ENCODE measurements at regions not wholly inside any gene's neighbourhood (a gene's known extent, or its start where the extent isn't known, plus 50 kb on each side); places are given as distances from the start of the nearest gene placed in this dataset.

GRCh38 chr13:59584761-59585670, 578.7 kb downstream of the DIAPH3 start:
- TF ChIP-seq CTCF (conservative IDR thresholded peaks at IDR 0.05; ENCODE audit: low read depth, low read length), result no peak
- TF ChIP-seq EZH2 (IDR thresholded peaks at IDR 0.05; ENCODE audit: low read length, unreplicated experiment), result no peak
